ENCODE measurements at regions not wholly inside any gene's neighbourhood (a gene's known extent, or its start where the extent isn't known, plus 50 kb on each side); places are given as distances from the start of the nearest gene placed in this dataset.

DNA sequence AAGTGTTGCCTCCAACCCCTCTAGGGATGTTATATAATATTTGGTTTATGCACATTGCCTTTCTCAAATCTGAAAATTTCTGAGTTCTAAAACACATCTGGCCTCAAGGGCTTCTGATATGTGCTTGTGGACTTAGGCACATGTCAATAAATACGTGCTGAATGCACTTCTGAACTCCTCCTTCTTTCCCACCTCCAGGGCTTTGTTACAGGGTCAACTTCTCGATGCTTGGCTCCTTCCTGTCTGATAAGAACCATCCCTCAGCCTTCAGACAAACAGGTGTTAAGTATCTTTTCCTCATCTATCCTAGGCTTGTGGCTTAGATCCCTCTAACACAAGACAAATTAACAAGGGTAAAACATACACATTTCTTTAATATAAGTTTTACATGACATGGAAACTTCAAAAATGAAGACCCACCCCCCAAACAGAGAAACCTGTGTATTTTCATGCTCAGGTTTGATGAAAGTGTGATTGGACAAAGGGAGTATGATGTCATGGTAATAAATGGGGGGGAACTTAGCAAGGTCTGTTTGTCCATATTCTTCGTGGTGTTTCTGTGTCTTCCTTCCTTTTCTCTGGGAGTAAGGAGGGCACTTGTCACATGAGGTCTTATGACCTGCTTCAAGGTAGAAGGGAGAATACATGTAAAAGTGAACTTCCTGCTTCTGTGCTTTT, 326.9 kb downstream of the CD83 start:
- DNase-seq: no peak

DNA sequence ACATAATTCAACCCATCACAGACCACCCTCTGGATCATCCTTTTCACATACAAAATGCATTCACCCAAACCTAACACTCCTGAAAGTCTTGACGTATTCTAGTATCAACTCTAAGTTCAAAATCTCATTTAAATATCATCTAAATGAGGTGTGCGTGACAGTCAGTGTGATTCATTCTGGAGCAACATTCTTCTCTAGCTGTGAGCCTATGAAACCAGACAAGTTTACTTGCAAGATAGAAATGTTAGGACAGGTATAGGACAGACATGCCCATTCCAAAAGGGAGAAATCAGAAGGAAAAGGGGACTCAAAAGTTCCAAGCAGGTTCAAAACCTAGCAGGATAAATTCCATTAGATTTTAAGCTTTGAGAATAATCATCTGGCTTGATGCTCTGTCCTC, 329.7 kb downstream of the CD83 start:
- no peak for DNase-seq

DNA sequence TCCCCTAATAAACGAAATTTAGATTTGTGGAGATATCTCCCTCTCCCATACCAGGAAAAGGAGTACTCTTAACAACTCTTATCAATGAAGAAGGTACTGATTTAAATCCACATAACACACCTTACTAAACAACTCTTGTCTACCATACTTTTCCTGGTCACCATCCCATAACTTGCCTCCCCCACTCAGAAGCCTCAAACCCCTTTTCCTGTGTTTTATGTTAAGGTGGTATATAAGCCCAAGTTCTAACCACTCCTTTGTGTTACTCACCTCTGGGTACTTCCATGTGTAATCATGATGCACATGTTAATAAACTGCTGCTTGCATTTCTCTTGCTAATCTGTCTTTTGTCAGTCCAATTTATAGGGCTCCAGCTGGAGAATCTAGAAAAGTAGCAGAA, 330.7 kb downstream of the CD83 start:
- no peak for DNase-seq

GRCh38 chr6:14450133-14450504, 332.5 kb downstream of the CD83 start:
- DNase-seq: no peak

DNA sequence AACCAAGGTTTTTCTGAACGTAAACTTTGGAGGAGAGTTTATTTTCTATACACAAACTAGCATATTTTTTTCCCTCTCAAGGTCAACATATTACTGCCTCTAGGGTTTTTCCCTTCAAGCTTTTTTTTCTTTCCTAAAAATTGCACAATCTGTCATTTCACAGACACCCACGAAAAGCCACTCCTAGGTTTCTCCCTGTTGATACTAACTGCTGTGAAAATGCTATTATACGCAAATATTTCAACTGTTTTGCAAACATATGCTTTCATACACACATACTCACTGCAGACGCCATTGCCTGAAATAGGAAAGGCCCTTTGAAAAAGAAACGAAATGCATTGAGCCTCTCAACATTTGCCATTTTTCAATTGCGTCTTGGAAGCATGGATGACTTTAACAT, 333.0 kb downstream of the CD83 start:
- DNase-seq: no peak

DNA sequence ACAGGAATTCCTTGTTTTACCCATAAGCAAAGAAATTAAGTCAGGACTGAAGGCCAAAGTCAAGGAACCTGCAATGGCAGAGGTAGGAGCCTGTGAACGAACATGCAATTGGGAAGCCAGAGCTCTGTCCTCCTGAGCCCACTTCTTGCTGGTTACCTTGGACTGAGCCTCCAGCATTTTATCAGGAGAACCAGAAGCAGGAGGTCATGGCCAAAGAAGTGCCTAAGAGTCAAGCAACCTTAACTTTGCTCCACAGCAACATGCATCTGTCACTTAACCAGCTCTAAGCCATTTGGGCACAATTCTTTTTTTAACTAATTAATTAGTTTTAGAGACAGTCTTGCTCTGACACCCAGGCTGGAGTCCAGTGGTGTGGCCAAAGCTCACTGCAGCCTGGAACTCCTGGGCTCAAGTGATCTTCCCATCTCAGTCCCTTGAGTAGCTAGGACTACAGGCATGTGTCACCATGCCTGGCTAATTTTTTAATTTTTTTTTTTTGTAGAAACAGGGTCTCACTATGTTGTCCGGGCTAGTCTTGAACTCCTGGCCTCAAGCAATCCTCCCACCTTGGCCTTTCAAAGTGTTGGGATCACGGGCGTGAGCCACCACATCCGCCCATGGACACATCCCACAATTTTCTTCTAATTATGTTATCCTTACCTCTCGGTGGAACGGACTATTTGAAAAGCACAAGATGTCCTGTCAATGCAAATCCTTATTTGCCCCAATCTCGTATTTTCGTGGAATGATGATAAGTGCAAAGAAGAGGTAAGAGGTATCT, 334.2 kb downstream of the CD83 start:
- DNase-seq: no peak

DNA sequence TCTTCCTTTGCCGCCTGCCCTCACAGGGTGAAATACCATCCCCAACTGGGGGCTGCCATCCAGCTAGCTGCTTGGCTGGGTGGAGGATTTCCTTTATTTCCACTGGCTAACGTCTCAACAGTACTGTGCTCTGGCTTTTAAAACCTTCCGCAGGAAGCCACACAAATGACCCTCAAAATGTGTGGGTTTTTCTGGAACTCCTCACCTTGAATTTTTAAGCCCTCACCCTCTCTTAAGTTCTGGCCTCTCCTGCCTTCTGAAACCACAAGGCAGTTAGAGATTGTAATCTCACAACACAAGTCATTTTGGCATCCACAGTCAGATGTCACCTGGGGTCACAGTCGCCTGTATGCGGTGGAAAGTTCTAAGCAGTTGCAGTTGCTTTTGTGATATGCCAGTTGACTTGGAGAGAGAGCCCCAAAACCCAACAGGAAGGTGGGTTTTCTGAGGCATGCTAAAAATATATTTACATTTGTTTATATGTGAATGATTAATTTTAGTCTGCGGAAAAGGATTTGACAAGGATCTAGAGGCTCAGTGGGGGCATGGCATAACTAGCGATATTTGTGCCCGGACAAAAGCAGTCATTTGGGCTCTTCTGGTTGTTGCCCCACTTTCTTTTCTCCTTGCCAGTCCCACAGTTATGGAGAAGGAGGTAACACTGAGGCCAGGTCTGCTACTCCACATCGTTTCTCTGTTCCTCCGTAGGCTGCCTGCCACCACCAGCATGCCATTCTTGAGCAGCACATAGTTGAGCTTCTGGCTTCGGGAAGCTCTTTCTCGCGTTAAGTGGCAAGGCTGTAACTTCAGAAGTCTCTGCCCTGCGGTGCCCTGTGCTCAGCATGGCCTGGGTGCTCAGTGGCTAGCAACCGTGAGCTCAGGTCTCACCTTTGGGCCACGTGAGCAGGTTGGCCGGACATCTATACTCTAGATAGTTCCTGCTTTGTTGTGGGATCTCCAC, 335.3 kb downstream of the CD83 start:
- DNase-seq: peak; percentile 16

- DNase-seq: no peak
Observed at GRCh38 chr6:14453712-14454472, 336.3 kb downstream of the CD83 start.

DNA sequence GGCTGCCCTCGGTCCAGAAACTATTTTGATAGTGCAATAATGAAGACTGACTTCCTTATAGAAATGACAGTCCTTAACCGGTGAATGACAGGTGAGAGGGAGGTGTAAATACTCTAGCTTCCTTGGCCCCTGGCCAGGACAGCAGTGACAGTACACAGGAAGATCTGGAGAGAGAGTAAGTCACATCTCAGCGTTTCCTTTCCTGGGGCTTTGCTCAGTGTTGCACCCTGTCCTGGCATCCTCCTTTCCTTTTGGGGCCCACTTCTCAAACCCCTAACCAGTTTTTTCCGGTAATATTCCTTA, 336.9 kb downstream of the CD83 start:
- peak; percentile 30 for DNase-seq

DNA sequence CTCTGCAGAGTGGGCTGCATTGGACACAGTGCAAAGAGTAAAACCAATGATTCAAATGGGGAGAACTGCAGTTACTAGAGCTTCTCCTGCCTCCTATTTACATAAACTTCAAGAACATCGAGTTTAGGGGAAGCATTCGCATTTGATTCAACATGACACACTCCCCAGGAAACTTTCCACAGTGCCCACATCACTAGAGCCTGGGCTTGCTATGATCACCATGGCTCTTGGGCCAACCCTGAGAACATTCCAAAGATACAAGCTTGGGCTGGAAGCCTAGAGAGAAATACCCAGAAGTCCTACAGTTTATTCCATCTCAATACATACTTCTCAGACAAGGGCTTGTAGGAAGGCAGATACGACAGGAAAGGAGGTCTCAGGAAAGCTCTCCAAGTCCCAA, 337.9 kb downstream of the CD83 start:
- DNase-seq: no peak

DNA sequence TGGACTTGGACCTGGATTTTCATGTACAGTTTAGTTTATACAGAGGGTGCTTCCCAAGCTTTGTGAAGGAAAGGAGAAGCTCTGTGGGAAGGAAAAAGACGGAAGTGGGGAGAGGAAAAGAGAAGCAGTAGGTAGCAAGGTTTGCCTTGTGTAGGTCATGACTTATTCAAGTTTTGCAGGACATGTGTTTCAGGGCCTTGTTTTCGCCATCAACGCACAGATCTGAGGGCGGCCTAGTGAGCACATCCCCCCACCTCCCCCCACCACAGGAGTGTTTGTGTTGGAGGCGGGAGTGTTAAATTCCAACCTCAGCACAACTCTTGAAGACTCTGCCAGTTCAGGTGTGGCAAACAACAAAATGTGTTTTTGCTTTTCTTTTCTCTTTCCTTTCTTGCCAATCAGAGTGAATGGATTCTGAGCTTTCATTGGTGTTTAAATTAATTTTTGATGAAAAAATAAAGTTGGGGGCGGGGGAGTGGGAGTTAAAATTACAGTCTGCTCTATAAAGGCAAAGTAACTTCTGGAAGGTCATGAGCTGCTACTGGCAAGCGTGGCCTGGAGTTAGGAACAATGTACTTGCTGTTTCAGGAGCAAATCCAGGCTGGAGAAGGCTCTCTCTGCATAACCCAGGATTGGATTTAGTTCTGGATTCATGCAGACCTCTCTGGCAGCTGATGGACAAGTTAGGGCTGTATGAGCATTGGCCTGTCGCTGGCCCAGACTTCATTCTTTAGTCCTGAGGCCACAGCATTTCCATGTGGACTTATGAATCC, 338.5 kb downstream of the CD83 start:
- no peak for DNase-seq

DNA sequence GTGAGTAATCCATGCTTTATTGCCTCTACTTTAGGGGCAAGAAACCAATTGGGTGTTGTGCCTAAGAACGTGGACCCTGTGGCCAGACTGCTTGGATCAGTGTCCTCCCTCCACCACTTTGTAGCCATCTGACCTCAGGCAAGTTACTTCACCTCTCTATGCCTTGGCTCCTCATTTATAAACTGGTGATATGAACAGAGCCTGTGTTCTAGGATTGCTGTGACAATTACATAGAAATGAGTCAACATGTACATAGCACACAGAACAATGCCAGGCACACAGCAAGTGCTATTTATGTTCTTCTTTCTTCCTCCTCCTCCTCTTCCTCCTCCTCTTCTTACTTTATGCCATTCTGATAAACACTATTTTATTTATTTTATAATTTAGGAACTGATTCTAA, 339.4 kb downstream of the CD83 start:
- DNase-seq: no peak

DNA sequence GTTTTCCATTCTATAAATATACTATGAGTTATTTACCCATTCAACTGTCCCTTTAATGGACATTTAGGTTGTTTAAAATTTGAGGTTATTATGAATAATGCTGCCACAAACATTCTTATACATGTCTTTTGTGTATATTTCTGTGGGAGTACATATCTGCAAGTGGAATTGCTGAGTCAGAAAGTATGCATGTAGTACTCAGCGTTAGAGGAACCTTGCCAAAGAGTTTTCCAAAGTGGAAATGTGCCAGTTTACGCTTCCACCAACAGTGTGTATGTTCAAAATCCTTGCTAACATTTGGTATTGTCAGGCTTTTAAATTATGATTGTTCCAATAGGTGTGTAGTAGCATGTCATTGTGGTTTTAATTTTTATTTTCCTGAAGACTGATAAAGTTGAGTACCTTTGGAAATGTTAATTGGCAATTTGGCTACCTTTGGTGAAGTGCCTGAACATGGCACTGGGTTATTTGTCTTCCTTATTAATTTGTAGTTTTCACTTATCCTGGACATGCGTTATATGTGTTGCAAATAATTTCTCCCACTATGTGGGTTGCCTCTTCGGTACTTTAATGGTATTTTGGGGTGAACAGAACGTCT, 341.2 kb downstream of the CD83 start:
- DNase-seq: no peak

DNA sequence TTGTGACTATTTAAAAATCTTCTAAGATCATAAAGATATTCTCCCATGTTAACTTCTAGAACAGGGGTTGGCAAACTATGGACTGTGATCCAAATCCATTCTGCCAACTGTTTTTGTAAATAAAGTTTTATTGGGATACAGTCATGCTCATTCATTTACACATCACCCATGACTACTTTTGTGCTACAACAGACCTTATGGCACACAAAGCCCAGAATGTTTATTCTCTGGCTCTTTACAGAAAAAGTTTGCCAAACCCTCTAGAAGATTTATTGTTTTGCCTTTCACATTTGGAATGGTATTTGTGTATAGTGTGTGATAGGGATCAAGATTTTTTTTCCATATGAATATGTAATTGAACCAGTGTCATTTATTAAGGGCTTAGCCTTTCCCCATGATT, 341.7 kb downstream of the CD83 start:
- DNase-seq: no peak

- no peak for DNase-seq
Observed at GRCh38 chr6:14460556-14460955, 343.0 kb downstream of the CD83 start.

DNA sequence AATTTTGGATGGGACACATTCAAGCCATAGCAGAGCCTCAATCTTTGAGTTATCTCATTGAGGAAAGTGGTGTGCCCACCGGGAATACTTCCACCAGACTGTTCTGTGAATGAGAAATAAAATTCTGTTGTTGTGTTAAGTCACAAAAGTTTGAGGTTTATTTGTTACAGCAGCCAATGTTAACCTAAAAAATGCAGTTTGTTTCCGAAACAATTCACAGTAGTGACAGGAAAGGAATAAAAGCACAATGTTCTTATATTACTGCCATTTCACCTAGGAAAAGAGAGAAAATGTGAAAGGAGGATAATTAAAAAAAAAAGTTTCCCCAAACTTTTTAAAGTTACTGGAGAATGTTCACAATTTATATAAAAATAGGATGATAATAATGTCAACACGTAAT, 344.6 kb downstream of the CD83 start:
- no peak for DNase-seq

DNA sequence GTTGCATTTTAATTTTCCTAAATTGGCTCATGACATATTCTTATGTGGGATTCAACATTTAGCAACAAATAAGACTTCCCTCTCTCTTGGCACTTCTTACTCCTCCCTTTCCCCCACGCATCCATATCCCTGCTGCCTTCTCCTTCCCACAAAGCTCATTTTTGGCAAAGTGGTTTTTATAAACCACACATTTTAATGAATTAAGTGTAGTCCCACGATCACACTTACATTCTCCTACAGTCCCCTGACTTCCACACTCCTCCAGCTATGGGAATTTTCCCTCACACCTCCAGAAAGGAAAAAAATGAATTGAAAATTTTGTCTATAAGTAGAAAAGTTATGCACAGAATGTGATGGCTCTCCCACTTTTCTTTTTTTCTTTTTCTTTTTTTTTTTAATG, 345.0 kb downstream of the CD83 start:
- DNase-seq: no peak

- no peak for DNase-seq
Observed at GRCh38 chr6:14463110-14463509, 345.5 kb downstream of the CD83 start.

- DNase-seq: no peak
Observed at GRCh38 chr6:14464055-14464454, 346.5 kb downstream of the CD83 start.

GRCh38 chr6:14464716-14465115, 347.1 kb downstream of the CD83 start:
- no peak for DNase-seq

- no peak for DNase-seq
Observed at GRCh38 chr6:14466278-14466677, 348.7 kb downstream of the CD83 start.

DNA sequence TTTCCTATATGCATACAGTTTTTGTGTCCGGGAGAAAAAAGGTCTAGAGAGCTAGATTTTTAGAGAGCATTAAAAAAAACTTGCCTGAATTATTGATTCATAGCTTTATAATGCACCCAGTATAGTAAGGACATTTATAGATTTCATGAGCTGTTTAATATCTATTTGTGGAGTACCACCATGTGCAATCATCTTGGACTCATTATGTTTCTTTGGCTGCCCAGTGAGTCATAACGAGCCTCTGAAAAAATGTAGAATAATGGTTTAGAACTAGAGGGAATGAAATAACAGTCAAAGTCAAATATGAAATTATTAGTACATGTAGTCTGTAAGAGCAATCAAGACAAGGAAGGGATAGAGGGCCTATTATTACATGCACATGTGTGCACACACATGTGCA, 350.0 kb downstream of the CD83 start:
- no peak for DNase-seq
